ENCODE measurements at regions not wholly inside any gene's neighbourhood (a gene's known extent, or its start where the extent isn't known, plus 50 kb on each side); places are given as distances from the start of the nearest gene placed in this dataset.

DNA sequence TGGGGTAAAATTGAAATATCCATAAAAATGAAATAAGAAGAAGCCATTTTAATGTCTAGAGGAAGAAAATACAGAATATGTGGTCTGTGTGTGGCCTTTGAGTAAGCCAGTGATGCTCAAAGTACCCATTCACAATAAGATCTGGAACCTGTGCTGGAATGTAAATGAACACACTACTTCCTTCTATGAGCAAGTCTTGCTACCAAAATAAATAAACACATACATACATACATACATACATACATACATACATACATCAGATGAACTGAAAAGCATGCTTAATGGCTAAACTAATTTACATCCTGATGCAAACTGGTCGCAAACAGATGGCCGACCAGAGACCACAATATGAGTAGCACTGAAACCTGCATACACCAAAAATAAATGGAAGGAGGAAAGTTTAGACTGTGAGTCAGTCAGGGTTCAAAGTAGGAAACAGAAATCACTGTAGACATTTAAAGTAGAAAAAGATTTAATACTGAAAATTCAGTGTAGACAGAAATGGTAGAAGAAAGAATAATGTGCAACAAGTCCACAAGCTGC, 317.6 kb downstream of the CAAP1 start:
- TF ChIP-seq, protein P1, sequence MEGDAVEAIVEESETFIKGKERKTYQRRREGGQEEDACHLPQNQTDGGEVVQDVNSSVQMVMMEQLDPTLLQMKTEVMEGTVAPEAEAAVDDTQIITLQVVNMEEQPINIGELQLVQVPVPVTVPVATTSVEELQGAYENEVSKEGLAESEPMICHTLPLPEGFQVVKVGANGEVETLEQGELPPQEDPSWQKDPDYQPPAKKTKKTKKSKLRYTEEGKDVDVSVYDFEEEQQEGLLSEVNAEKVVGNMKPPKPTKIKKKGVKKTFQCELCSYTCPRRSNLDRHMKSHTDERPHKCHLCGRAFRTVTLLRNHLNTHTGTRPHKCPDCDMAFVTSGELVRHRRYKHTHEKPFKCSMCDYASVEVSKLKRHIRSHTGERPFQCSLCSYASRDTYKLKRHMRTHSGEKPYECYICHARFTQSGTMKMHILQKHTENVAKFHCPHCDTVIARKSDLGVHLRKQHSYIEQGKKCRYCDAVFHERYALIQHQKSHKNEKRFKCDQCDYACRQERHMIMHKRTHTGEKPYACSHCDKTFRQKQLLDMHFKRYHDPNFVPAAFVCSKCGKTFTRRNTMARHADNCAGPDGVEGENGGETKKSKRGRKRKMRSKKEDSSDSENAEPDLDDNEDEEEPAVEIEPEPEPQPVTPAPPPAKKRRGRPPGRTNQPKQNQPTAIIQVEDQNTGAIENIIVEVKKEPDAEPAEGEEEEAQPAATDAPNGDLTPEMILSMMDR (IDR thresholded peaks at IDR 0.05; ENCODE audit: unreplicated experiment) = no peak
- ChIA-PET CTCF (no interaction called here), POLR2A (no interaction called here)
- H3K36me3 Mint-ChIP-seq (ENCODE audit: insufficient read depth, unreplicated experiment) = no peaks in the 10 kb centered on the region
- H3K4me3 Mint-ChIP-seq (ENCODE audit: unreplicated experiment) = no peak overlapping the region
- BruUV-seq (replicated peaks) = no TSS peak
- no peak for DNase-seq (ENCODE audit: unreplicated experiment)
- H3K27me3 Mint-ChIP-seq (ENCODE audit: insufficient read depth, unreplicated experiment) = no peaks in the 10 kb centered on the region
- intact Hi-C loops (cut with micrococcal nuclease) = no loop called here
- no peaks in the 10 kb centered on the region for H3K9me3 Mint-ChIP-seq (ENCODE audit: unreplicated experiment)
- no peak overlapping the region for H3K27ac Mint-ChIP-seq (ENCODE audit: low read depth, unreplicated experiment)
- no peaks in the 10 kb centered on the region for H3K4me1 Mint-ChIP-seq (ENCODE audit: insufficient read depth, unreplicated experiment)

DNA sequence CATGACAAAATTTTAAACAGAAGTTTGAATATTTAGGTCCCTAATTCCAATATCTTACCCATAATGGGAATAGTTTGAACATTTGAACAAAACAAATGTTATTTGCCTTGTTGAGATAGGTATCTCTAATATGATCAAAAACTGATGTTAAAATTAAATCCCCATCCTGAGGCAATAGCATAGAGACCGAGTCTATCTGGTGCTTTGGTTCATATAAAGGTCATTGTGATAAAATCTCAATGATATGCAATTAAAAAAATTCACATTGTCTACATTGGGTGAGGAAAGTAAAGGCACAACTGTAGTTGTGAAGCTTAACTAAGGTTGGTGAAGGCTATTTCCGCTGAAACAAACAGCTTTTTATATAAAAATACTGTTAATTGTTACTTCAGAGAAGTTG, 318.3 kb downstream of the CAAP1 start:
- no peaks in the 10 kb centered on the region for H3K36me3 Mint-ChIP-seq (ENCODE audit: insufficient read depth, unreplicated experiment)
- BruUV-seq (replicated peaks) = no TSS peak

DNA sequence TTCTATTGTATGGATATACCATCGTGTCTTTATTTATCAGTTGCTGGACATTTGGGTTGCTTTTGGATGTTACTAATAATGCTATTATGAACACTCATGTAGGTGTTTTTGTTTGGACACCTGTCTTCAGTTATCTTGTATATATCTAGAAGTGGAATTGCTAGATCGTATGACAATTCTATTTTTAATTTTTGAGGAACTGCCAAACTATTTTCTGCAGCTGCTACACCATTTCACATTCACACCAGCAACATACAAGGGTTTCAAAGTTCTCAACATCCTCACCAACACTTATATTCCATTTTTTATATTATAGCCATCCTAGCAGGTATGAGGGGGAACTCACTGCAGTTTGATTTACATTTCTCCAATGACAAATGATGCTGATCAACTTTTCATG, 324.6 kb downstream of the CAAP1 start:
- ChIA-PET CTCF (no interaction called here), POLR2A (no interaction called here)
- Mint-ChIP-seq H3K27me3 (ENCODE audit: insufficient read depth, unreplicated experiment) (no peaks in the 10 kb centered on the region), H3K9me3 (ENCODE audit: unreplicated experiment) (no peaks in the 10 kb centered on the region), H3K36me3 (ENCODE audit: insufficient read depth, unreplicated experiment) (no peaks in the 10 kb centered on the region), H3K4me3 (ENCODE audit: unreplicated experiment) (no peak overlapping the region), H3K27ac (ENCODE audit: low read depth, unreplicated experiment) (no peak overlapping the region), H3K4me1 (ENCODE audit: insufficient read depth, unreplicated experiment) (no peaks in the 10 kb centered on the region)
- BruUV-seq (replicated peaks) = no TSS peak
- TF ChIP-seq, protein P1 (IDR thresholded peaks at IDR 0.05; ENCODE audit: unreplicated experiment) = no peak
- intact Hi-C loops (cut with micrococcal nuclease) = no loop called here
- no peak for DNase-seq (ENCODE audit: unreplicated experiment)

More for the DNA sequence above, 318.3 kb downstream of the CAAP1 start:
- intact Hi-C loops (cut with micrococcal nuclease) = no loop called here
- H3K27me3 Mint-ChIP-seq (ENCODE audit: insufficient read depth, unreplicated experiment) = no peaks in the 10 kb centered on the region
- H3K27ac Mint-ChIP-seq (ENCODE audit: low read depth, unreplicated experiment) = no peak overlapping the region
- DNase-seq (ENCODE audit: unreplicated experiment) = no peak
- H3K4me3 Mint-ChIP-seq (ENCODE audit: unreplicated experiment) = no peak overlapping the region
- TF ChIP-seq, protein P1 (IDR thresholded peaks at IDR 0.05; ENCODE audit: unreplicated experiment) = no peak
- POLR2A ChIA-PET = no interaction called here
- H3K4me1 Mint-ChIP-seq (ENCODE audit: insufficient read depth, unreplicated experiment) = no peaks in the 10 kb centered on the region
- H3K9me3 Mint-ChIP-seq (ENCODE audit: unreplicated experiment) = no peaks in the 10 kb centered on the region
- CTCF ChIA-PET = interaction anchor here (0.7 kb wide), 1 partner anchor 96 kb away, joined by 3 read pairs; no protein-coding TSS in a partner anchor

DNA sequence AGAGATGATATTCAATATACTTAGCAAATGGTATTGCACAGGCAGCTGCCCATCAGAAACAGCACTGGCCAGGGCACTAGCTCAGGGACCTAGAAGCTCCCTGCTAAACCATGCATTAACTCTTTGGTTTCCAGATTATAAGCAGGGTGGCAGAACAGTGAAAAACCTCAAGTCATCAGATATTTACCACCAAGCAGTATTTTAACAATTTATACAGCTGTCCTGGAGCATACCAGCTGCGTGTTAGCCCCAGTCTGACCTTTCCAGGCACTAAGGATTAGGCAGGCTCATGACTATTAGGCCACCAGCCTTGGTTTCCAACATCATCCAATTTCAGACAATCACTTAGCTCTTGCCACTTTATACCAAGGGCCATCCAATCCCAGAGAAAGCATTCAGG, 326.5 kb downstream of the CAAP1 start:
- POLR2A ChIA-PET = no interaction called here
- CTCF ChIA-PET = interaction anchor here (1.3 kb wide), 1 partner anchor 44 kb away, joined by 4 read pairs; no protein-coding TSS in a partner anchor
- no TSS peak for BruUV-seq (replicated peaks)
- TF ChIP-seq, protein P1 (IDR thresholded peaks at IDR 0.05; ENCODE audit: unreplicated experiment) = no peak
- Mint-ChIP-seq H3K4me3 (ENCODE audit: unreplicated experiment) (no peak overlapping the region), H3K36me3 (ENCODE audit: insufficient read depth, unreplicated experiment) (no peaks in the 10 kb centered on the region), H3K4me1 (ENCODE audit: insufficient read depth, unreplicated experiment) (no peaks in the 10 kb centered on the region), H3K27ac (ENCODE audit: low read depth, unreplicated experiment) (no peak overlapping the region), H3K27me3 (ENCODE audit: insufficient read depth, unreplicated experiment) (no peaks in the 10 kb centered on the region), H3K9me3 (ENCODE audit: unreplicated experiment) (peaks cover 7% of the 10 kb centered on the region)
- DNase-seq (ENCODE audit: unreplicated experiment) = no peak
- intact Hi-C loops (cut with micrococcal nuclease) = no loop called here

All from MCF 10A (cell line).